K562 (cell line): ENCODE measurements at regions not wholly inside any gene's neighbourhood (a gene's known extent, or its start where the extent isn't known, plus 50 kb on each side); places are given as distances from the start of the nearest gene placed in this dataset.

Experiments
- ATAC-seq: fragments of 200-7000 bp; cut with Tn5 transposase; 3 replicates; pipeline ENCODE4 v1.9.1; 2020; ENCODE audit warnings: moderate library complexity
- BruUV-seq: library from RNA; stranded (reverse); fragments of 400-500 nt; replicated peaks from 2 replicates; lab custom pipeline; 2021; lab: Mats Ljungman, UMichigan
- CTCF ChIA-PET: fragments of 300-600 bp; formaldehyde crosslinking; extraction: SDS; loops from one replicate; lab custom pipeline; 2021; ENCODE audit warnings: low intra/inter-chr PET ratio; lab: Yijun Ruan, JAX
- POLR2A ChIA-PET: fragments of 300-600, 350-650 bp; sonication (Branson Sonifier 250); formaldehyde crosslinking; extraction: SDS; loops from one replicate; lab custom pipeline; 2021; ENCODE audit warnings: antibody characterized with exemption, inconsistent platforms; lab: Yijun Ruan, JAX
- DNase-seq, 4 experiments: peaks; one replicate each; pipeline versions ENCODE4 v3.0.0 to v3.0.0-alpha.2; 2011 to 2018; ENCODE audit warnings: low spot score in 3 of 4, mixed read lengths in 3 of 4; ENCODE audit errors: extremely low read depth in 1 of 4
- FAIRE-seq: peaks from 2 replicates; lab custom pipeline; 2011; peaks lifted over from hg19 to GRCh38; lab: Jason Lieb, UNC
- H2AFZ ChIP-seq: 2 replicates; pipeline ENCODE4 v1.6.0; 2011; ENCODE audit warnings: low read depth, low read length, control low read depth, inconsistent platforms
- H3K27ac ChIP-seq: fragments of 200-600 bp; 3 replicates; pipeline ENCODE4 v1.8.0; 2011; ENCODE audit warnings: low read depth, mild to moderate bottlenecking, control low read depth, inconsistent platforms, low read length, moderate library complexity, mixed read lengths; ENCODE audit errors: extremely low read depth
- H3K27me3 ChIP-seq, 2 experiments: fragments of 300-600 bp in 1 of 2; 2 replicates in 1 of 2; 3 replicates in 1 of 2; pipeline versions ENCODE4 v1.6.0 to v1.8.0; 2011; ENCODE audit warnings: inconsistent platforms in 2 of 2, low read length in 2 of 2, mild to moderate bottlenecking in 1 of 2, mixed read lengths in 1 of 2, moderate library complexity in 1 of 2; ENCODE audit not compliant: control insufficient read depth in 2 of 2, insufficient read depth in 2 of 2
- H3K36me3 ChIP-seq: fragments of 300-600 bp; 3 replicates; pipeline ENCODE4 v1.8.0; 2011; ENCODE audit warnings: mild to moderate bottlenecking, low read length, inconsistent platforms; ENCODE audit not compliant: control insufficient read depth, insufficient read depth
- H3K4me1 ChIP-seq, 2 experiments: fragments of 200-600 bp in 1 of 2; replicated peaks in 1 of 2; 2 replicates in 1 of 2; 3 replicates in 1 of 2; pipeline versions ENCODE4 v1.5.1 to v1.8.0; 2011; ENCODE audit warnings: inconsistent platforms in 2 of 2, low read length in 2 of 2, mild to moderate bottlenecking in 1 of 2, mixed read lengths in 1 of 2, moderate library complexity in 1 of 2; ENCODE audit not compliant: control insufficient read depth in 2 of 2, insufficient read depth in 2 of 2
- H3K4me2 ChIP-seq: 2 replicates; pipeline ENCODE4 v1.6.1; 2011; ENCODE audit warnings: low read length, control low read depth, inconsistent platforms, mixed read lengths; ENCODE audit not compliant: insufficient read depth
- H3K4me3 ChIP-seq: fragments of 200-600 bp; sonication (generic), shearing (Covaris generic); 2 replicates; pipeline ENCODE4 v1.5.1; 2016; ENCODE audit warnings: control low read depth, inconsistent platforms
- H3K79me2 ChIP-seq: fragments of 200-600 bp; 3 replicates; pipeline ENCODE4 v1.8.0; 2011; ENCODE audit warnings: low read length, inconsistent platforms; ENCODE audit not compliant: control insufficient read depth, insufficient read depth
- H3K9ac ChIP-seq, 2 experiments: 2 replicates each; pipeline versions ENCODE4 v1.6.0 to v1.6.1; 2011; ENCODE audit warnings: low read depth in 2 of 2, low read length in 2 of 2, control low read depth in 1 of 2, inconsistent platforms in 1 of 2, mild to moderate bottlenecking in 1 of 2, mixed read lengths in 1 of 2; ENCODE audit not compliant: insufficient read depth in 1 of 2
- H3K9me1 ChIP-seq: one replicate; pipeline ENCODE4 v1.6.0; 2011; ENCODE audit warnings: inconsistent platforms, mild to moderate bottlenecking, low read length, moderate library complexity; ENCODE audit not compliant: control insufficient read depth, insufficient read depth
- H3K9me3 ChIP-seq: replicated peaks from 2 replicates; pipeline ENCODE4 v1.5.1; 2011; ENCODE audit warnings: low read depth, low read length, inconsistent platforms; ENCODE audit not compliant: control insufficient read depth, insufficient read depth
- H4K20me1 ChIP-seq: replicated peaks from 2 replicates; pipeline ENCODE4 v1.6.1; 2011; ENCODE audit warnings: low read length, inconsistent platforms, mixed read lengths; ENCODE audit not compliant: control insufficient read depth, insufficient read depth
- ARID2 ChIP-seq: fragments of 450-650 bp; IDR thresholded peaks from 2 replicates; pipeline ENCODE4 v1.6.1; 2017; ENCODE audit warnings: antibody characterized with exemption, mild to moderate bottlenecking
- KLF16 ChIP-seq: IDR thresholded peaks from 2 replicates; pipeline ENCODE4 v1.6.1; 2016; ENCODE audit warnings: antibody characterized with exemption
- RHOXF2B ChIP-seq: fragments of 250-450 bp; sonication (Bioruptor Pico); conservative IDR thresholded peaks from 2 replicates; pipeline ENCODE4 v1.5.1; 2021
- ZKSCAN3 ChIP-seq: fragments of 250-450 bp; sonication (Bioruptor Pico); IDR thresholded peaks from 2 replicates; pipeline ENCODE4 v1.4.0; 2020
- ZNF507 ChIP-seq: conservative IDR thresholded peaks from 2 replicates; pipeline ENCODE4 v1.6.1; 2017; ENCODE audit warnings: missing genetic modification characterization, missing compliant biosample characterization
- ZNF707 ChIP-seq: fragments of 250-450 bp; sonication (Bioruptor Pico); conservative IDR thresholded peaks from 2 replicates; pipeline ENCODE4 v1.8.0; 2022; ENCODE audit warnings: inconsistent platforms, mild to moderate bottlenecking, moderate library complexity
- WGBS: fragments of 100-300 bp; shearing (Covaris generic); methylation state at CpG from one replicate; pipeline ENCODE4 v1.1.6; 2016; ENCODE audit warnings: low coverage, mixed read lengths; ENCODE audit not compliant: insufficient coverage; ENCODE audit errors: missing lambda C conversion rate; 5-methylcytosine and 5-hydroxymethylcytosine counted together
- in situ Hi-C: fragments of 300-500 bp; cut with MboI; formaldehyde crosslinking; loops from 4 replicates; pipeline ENCODE4 v1.15.0; 2018; ENCODE audit warnings: inconsistent platforms, mixed read lengths
- intact Hi-C: fragments of 100-400 bp; cut with micrococcal nuclease; formaldehyde crosslinking; loops from 2 replicates; pipeline ENCODE4 v1.14.2; 2022
- TF ChIP-seq, protein P1 (sequence below): sonication (generic); formaldehyde crosslinking; IDR thresholded peaks from 2 replicates; pipeline ENCODE4 v1.4.0; 2020; ENCODE audit warnings: mild to moderate bottlenecking, missing genetic modification reagents

DNA sequence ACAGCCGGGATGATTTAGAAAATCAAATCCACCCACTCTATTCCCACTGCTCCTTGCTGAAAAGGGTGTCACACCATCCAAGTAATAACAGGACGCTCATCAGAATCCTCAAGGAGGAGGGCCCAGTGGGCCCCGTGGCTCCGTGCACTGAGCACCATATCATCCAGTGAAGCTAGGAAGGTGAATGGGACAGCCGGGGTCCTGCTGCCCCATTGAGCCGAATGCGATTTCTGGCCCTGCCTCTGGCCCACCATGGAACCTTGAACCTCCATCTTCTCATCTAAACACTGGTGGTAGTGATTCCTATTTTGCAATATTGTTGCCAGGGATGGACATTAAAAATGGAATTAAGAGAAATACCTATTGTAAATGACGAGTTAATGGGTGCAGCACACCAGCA, 99.1 kb upstream of the SLC6A11 start:
- DNase-seq (no peak), FAIRE-seq (no peak), ATAC-seq (no peak)
- ChIA-PET CTCF (interaction anchor here (0.6 kb wide), 1 partner anchor 1716 kb away, joined by 3 read pairs; no protein-coding TSS in a partner anchor), POLR2A (no interaction called here)
- Histone ChIP-seq H3K36me3 (no peaks in the 10 kb centered on the region), H3K79me2 (no peaks in the 10 kb centered on the region), H4K20me1 (no peaks in the 10 kb centered on the region; the same call in 1 of the 2 replicates), H3K4me3 (no peak overlapping the region), H3K4me2 (no peak overlapping the region), H3K27me3 (peaks cover 4 to 18% of the 10 kb centered on the region in 2 experiments; a peak in 3 of 5 replicates), H3K27ac (no peak overlapping the region), H2AFZ (no peak overlapping the region), H3K4me1 (no peaks in the 10 kb centered on the region), H3K9me3 (no peaks in the 10 kb centered on the region), H3K9me1 (no peaks in the 10 kb centered on the region), H3K9ac (no peak overlapping the region)
- BruUV-seq: no TSS peak
- in situ Hi-C loops: no loop called here
- WGBS: under 1% methylated on average over 8 of the region's 8 CpGs
- TF ChIP-seq ARID2: no peak
- no peak for TF ChIP-seq ZNF507 (tag)
- TF ChIP-seq KLF16: no peak
- no peak for TF ChIP-seq ZNF707 (CRISPR knock-in tag)
- TF ChIP-seq, protein P1, sequence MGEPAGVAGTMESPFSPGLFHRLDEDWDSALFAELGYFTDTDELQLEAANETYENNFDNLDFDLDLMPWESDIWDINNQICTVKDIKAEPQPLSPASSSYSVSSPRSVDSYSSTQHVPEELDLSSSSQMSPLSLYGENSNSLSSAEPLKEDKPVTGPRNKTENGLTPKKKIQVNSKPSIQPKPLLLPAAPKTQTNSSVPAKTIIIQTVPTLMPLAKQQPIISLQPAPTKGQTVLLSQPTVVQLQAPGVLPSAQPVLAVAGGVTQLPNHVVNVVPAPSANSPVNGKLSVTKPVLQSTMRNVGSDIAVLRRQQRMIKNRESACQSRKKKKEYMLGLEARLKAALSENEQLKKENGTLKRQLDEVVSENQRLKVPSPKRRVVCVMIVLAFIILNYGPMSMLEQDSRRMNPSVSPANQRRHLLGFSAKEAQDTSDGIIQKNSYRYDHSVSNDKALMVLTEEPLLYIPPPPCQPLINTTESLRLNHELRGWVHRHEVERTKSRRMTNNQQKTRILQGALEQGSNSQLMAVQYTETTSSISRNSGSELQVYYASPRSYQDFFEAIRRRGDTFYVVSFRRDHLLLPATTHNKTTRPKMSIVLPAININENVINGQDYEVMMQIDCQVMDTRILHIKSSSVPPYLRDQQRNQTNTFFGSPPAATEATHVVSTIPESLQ (CRISPR knock-in tag): no peak
- no peak for TF ChIP-seq ZKSCAN3 (CRISPR knock-in tag)
- no peak for TF ChIP-seq RHOXF2B (CRISPR knock-in tag)
- intact Hi-C loops: no loop called here
